ENCODE measurements at regions not wholly inside any gene's neighbourhood (a gene's known extent, or its start where the extent isn't known, plus 50 kb on each side); places are given as distances from the start of the nearest gene placed in this dataset.
A peak's percentile ranks its signal among the peaks of the same experiment; 100 is the strongest.

DNA sequence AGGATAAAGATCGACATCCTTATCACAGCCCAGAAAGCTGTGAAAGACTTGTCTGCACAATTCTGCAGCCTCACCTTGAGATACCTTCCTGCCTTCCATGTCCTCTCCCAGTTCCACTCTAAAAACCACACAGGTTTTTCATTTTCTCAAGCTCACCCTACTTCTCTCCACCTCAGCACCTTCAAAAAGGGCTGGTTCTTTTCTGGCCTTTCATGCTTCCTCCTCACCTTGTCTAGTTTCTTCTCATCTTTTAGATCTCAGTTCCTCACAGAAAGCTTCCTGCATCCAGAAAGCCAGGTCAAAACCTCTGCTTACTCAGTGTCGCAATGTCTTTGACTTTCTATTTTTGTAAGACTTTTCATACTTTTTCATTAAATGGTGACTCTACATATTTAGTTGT lies 140.2 kb upstream of the STT3B start:
- H2AK5ac ChIP-seq (ENCODE audit: low read length) = no peak overlapping the region
- no peak overlapping the region for H2BK120ac ChIP-seq (ENCODE audit: low read depth, low read length)
- H3K23ac ChIP-seq (ENCODE audit: low read length) = no peak overlapping the region
- no peaks in the 10 kb centered on the region for H3K27me3 ChIP-seq (ENCODE audit: insufficient read depth, low read length, poor library complexity)
- no peak overlapping the region for H4K5ac ChIP-seq (ENCODE audit: low read length)
- H3K4ac ChIP-seq (ENCODE audit: low read depth, low read length) = no peak overlapping the region
- no peak for DNase-seq
- no peak overlapping the region for H4K8ac ChIP-seq (ENCODE audit: low read depth, low read length)
- H3K56ac ChIP-seq (ENCODE audit: low read length) = no peak overlapping the region
- no peaks in the 10 kb centered on the region for H3K79me2 ChIP-seq (ENCODE audit: control insufficient read depth, insufficient read depth, low read length)
- H3K4me1 ChIP-seq (ENCODE audit: control insufficient read depth, low read depth, low read length) = peaks cover 6% of the 10 kb centered on the region
- no peak overlapping the region for H3K9ac ChIP-seq (ENCODE audit: low read length)
- H3K36me3 ChIP-seq (ENCODE audit: control insufficient read depth, insufficient read depth, low read length) = no peaks in the 10 kb centered on the region
- H2BK5ac ChIP-seq (ENCODE audit: low read length) = no peak overlapping the region
- H3K4me2 ChIP-seq (ENCODE audit: low read length) = no peak overlapping the region
- no peak overlapping the region for H2BK15ac ChIP-seq (replicated peaks; ENCODE audit: low read depth)
- no peak overlapping the region for H3K18ac ChIP-seq (ENCODE audit: low read length)
- WGBS (ENCODE audit: extremely low coverage, insufficient coverage, low lambda C conversion rate) = no CpG with 5 or more reads among the region's 2 CpGs
- H3K79me1 ChIP-seq (ENCODE audit: low read length) = no peaks in the 10 kb centered on the region
- no peak overlapping the region for H3K27ac ChIP-seq (ENCODE audit: low read depth, low read length)
- no peak overlapping the region for H3K4me3 ChIP-seq (ENCODE audit: low read length)

DNA sequence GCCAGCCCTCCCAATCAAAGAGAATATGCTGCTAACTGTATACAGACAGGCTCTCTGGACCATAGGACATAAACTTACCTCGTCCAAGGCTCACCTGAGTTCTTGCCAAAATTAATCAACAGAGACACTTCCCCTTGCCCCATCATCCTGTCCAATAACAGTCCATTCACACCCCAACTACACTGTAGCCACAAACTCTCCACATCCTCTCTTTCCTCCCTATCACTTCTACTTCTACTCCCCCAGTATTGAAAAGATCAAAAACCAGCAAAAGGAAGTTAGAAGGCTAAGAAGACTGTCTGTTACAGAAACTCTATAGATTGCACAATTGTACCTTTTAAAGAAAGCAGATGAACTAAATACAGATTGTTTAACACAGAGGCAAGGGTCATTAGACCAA lies 133.5 kb upstream of the STT3B start:
- no CpG with 5 or more reads among the region's 1 CpG for WGBS (ENCODE audit: extremely low coverage, insufficient coverage, low lambda C conversion rate)
- no peaks in the 10 kb centered on the region for H3K27me3 ChIP-seq (ENCODE audit: insufficient read depth, low read length, poor library complexity)

DNA sequence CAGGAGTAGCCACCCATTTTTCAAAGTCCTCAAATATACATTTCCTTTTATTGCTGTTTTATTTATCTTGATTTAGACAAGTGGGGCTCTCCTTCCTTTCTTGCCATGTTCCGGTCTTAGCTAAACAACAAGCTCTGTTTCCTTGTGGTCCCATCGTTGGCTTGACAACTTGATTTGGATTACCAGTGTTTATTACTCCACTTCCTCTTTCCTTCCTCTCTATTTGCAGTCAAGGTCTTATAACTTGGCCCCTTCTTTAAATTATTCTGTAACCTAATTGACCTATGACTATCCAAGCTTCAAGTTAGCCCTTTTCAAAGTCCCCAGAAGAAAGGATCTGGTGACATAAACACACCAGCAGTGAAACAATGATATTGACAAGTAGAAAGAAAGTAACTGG lies 130.6 kb upstream of the STT3B start:
- H3K23ac ChIP-seq (ENCODE audit: low read length) = no peak overlapping the region
- H3K79me2 ChIP-seq (ENCODE audit: control insufficient read depth, insufficient read depth, low read length) = no peaks in the 10 kb centered on the region
- no peaks in the 10 kb centered on the region for H3K36me3 ChIP-seq (ENCODE audit: control insufficient read depth, insufficient read depth, low read length)
- H3K4ac ChIP-seq (ENCODE audit: low read depth, low read length) = no peak overlapping the region
- no peak overlapping the region for H2BK15ac ChIP-seq (replicated peaks; ENCODE audit: low read depth)
- no peaks in the 10 kb centered on the region for H3K27me3 ChIP-seq (ENCODE audit: insufficient read depth, low read length, poor library complexity)
- H3K27ac ChIP-seq (ENCODE audit: low read depth, low read length) = no peak overlapping the region
- H3K79me1 ChIP-seq (ENCODE audit: low read length) = no peaks in the 10 kb centered on the region
- H3K9ac ChIP-seq (ENCODE audit: low read length) = no peak overlapping the region
- no peak overlapping the region for H4K8ac ChIP-seq (ENCODE audit: low read depth, low read length)
- H2AK5ac ChIP-seq (ENCODE audit: low read length) = no peak overlapping the region
- H3K4me3 ChIP-seq (ENCODE audit: low read length) = no peak overlapping the region
- no peak overlapping the region for H3K18ac ChIP-seq (ENCODE audit: low read length)
- H3K56ac ChIP-seq (ENCODE audit: low read length) = no peak overlapping the region
- no peaks in the 10 kb centered on the region for H3K4me1 ChIP-seq (ENCODE audit: control insufficient read depth, low read depth, low read length)
- H3K4me2 ChIP-seq (ENCODE audit: low read length) = no peak overlapping the region
- no peak overlapping the region for H4K5ac ChIP-seq (ENCODE audit: low read length)
- no peak overlapping the region for H2BK120ac ChIP-seq (ENCODE audit: low read depth, low read length)
- no CpG with 5 or more reads among the region's 2 CpGs for WGBS (ENCODE audit: extremely low coverage, insufficient coverage, low lambda C conversion rate)
- no peak for DNase-seq
- H2BK5ac ChIP-seq (ENCODE audit: low read length) = no peak overlapping the region

More for the DNA sequence above, 133.5 kb upstream of the STT3B start:
- H3K4me2 ChIP-seq (ENCODE audit: low read length) = no peak overlapping the region
- no peak overlapping the region for H2BK5ac ChIP-seq (ENCODE audit: low read length)
- no peak overlapping the region for H2AK5ac ChIP-seq (ENCODE audit: low read length)
- no peaks in the 10 kb centered on the region for H3K79me2 ChIP-seq (ENCODE audit: control insufficient read depth, insufficient read depth, low read length)
- H3K4ac ChIP-seq (ENCODE audit: low read depth, low read length) = no peak overlapping the region
- no peak overlapping the region for H3K4me3 ChIP-seq (ENCODE audit: low read length)
- no peaks in the 10 kb centered on the region for H3K4me1 ChIP-seq (ENCODE audit: control insufficient read depth, low read depth, low read length)
- no peak overlapping the region for H3K27ac ChIP-seq (ENCODE audit: low read depth, low read length)
- DNase-seq = no peak
- no peak overlapping the region for H3K56ac ChIP-seq (ENCODE audit: low read length)
- H2BK120ac ChIP-seq (ENCODE audit: low read depth, low read length) = no peak overlapping the region
- no peak overlapping the region for H4K5ac ChIP-seq (ENCODE audit: low read length)
- no peaks in the 10 kb centered on the region for H3K79me1 ChIP-seq (ENCODE audit: low read length)
- H4K8ac ChIP-seq (ENCODE audit: low read depth, low read length) = no peak overlapping the region
- no peaks in the 10 kb centered on the region for H3K36me3 ChIP-seq (ENCODE audit: control insufficient read depth, insufficient read depth, low read length)
- H3K9ac ChIP-seq (ENCODE audit: low read length) = no peak overlapping the region
- no peak overlapping the region for H3K18ac ChIP-seq (ENCODE audit: low read length)
- no peak overlapping the region for H2BK15ac ChIP-seq (replicated peaks; ENCODE audit: low read depth)
- no peak overlapping the region for H3K23ac ChIP-seq (ENCODE audit: low read length)

DNA sequence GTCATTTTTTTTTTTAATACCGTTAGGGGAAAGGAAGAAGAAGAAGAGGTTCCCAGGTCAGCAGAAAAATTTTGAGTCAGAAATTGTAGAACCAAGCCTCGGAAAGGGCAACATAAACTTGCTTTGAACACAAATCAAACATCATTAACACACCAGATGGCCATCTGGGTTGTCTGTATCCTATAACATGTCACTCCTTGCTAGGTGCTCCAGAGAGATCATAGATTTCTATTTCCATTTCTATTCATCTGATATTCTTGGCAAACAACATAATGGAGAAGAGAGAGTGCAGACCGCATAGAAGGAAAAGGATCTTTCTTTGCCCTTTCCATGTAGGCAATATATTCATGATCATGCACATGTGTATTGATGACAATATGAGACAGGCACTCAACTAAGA lies 129.5 kb upstream of the STT3B start:
- no peak overlapping the region for H3K27ac ChIP-seq (ENCODE audit: low read depth, low read length)
- no peak overlapping the region for H3K4me3 ChIP-seq (ENCODE audit: low read length)
- H4K5ac ChIP-seq (ENCODE audit: low read length) = no peak overlapping the region
- no peaks in the 10 kb centered on the region for H3K27me3 ChIP-seq (ENCODE audit: insufficient read depth, low read length, poor library complexity)
- H3K9ac ChIP-seq (ENCODE audit: low read length) = no peak overlapping the region
- H2AK5ac ChIP-seq (ENCODE audit: low read length) = no peak overlapping the region
- no peaks in the 10 kb centered on the region for H3K79me2 ChIP-seq (ENCODE audit: control insufficient read depth, insufficient read depth, low read length)
- no peak overlapping the region for H3K4me2 ChIP-seq (ENCODE audit: low read length)
- H2BK5ac ChIP-seq (ENCODE audit: low read length) = no peak overlapping the region
- no peak overlapping the region for H4K8ac ChIP-seq (ENCODE audit: low read depth, low read length)
- no peak overlapping the region for H3K18ac ChIP-seq (ENCODE audit: low read length)
- WGBS (ENCODE audit: extremely low coverage, insufficient coverage, low lambda C conversion rate) = no CpG with 5 or more reads among the region's 3 CpGs
- H2BK120ac ChIP-seq (ENCODE audit: low read depth, low read length) = no peak overlapping the region
- H2BK15ac ChIP-seq (replicated peaks; ENCODE audit: low read depth) = no peak overlapping the region
- no peak overlapping the region for H3K23ac ChIP-seq (ENCODE audit: low read length)
- H3K36me3 ChIP-seq (ENCODE audit: control insufficient read depth, insufficient read depth, low read length) = no peaks in the 10 kb centered on the region
- H3K79me1 ChIP-seq (ENCODE audit: low read length) = no peaks in the 10 kb centered on the region
- no peak overlapping the region for H3K4ac ChIP-seq (ENCODE audit: low read depth, low read length)
- DNase-seq = no peak
- no peak overlapping the region for H3K56ac ChIP-seq (ENCODE audit: low read length)
- no peaks in the 10 kb centered on the region for H3K4me1 ChIP-seq (ENCODE audit: control insufficient read depth, low read depth, low read length)

DNA sequence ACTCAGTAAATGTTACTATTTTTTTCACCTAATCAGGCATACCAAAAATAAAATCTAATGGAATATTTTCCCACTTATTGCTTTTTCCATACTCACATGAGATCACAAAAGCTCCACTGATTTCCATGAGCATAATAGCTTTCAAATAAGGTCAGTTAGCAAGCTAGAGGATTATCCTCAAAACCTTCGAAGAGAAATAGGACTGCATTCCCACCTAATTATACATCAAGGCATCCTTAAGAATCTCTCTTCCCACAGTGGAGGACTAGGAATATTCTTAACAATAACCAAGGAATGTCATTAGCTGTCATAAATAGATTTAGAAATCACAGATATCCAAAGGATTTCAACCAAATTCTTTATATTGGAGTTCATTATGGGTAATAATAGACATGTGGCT lies 127.9 kb upstream of the STT3B start:
- H3K4me1 ChIP-seq (ENCODE audit: control insufficient read depth, low read depth, low read length) = no peaks in the 10 kb centered on the region
- no peak overlapping the region for H4K5ac ChIP-seq (ENCODE audit: low read length)
- H3K18ac ChIP-seq (ENCODE audit: low read length) = no peak overlapping the region
- no CpG with 5 or more reads among the region's 1 CpG for WGBS (ENCODE audit: extremely low coverage, insufficient coverage, low lambda C conversion rate)
- no peak overlapping the region for H3K9ac ChIP-seq (ENCODE audit: low read length)
- H3K4me2 ChIP-seq (ENCODE audit: low read length) = no peak overlapping the region
- H4K8ac ChIP-seq (ENCODE audit: low read depth, low read length) = no peak overlapping the region
- DNase-seq = no peak
- no peaks in the 10 kb centered on the region for H3K27me3 ChIP-seq (ENCODE audit: insufficient read depth, low read length, poor library complexity)
- H3K23ac ChIP-seq (ENCODE audit: low read length) = no peak overlapping the region
- no peak overlapping the region for H2BK15ac ChIP-seq (replicated peaks; ENCODE audit: low read depth)
- no peaks in the 10 kb centered on the region for H3K79me2 ChIP-seq (ENCODE audit: control insufficient read depth, insufficient read depth, low read length)
- H3K27ac ChIP-seq (ENCODE audit: low read depth, low read length) = no peak overlapping the region
- H3K56ac ChIP-seq (ENCODE audit: low read length) = no peak overlapping the region
- H3K36me3 ChIP-seq (ENCODE audit: control insufficient read depth, insufficient read depth, low read length) = no peaks in the 10 kb centered on the region
- H3K4ac ChIP-seq (ENCODE audit: low read depth, low read length) = no peak overlapping the region
- no peak overlapping the region for H3K4me3 ChIP-seq (ENCODE audit: low read length)
- H3K79me1 ChIP-seq (ENCODE audit: low read length) = no peaks in the 10 kb centered on the region
- no peak overlapping the region for H2BK5ac ChIP-seq (ENCODE audit: low read length)
- no peak overlapping the region for H2AK5ac ChIP-seq (ENCODE audit: low read length)
- H2BK120ac ChIP-seq (ENCODE audit: low read depth, low read length) = no peak overlapping the region

DNA sequence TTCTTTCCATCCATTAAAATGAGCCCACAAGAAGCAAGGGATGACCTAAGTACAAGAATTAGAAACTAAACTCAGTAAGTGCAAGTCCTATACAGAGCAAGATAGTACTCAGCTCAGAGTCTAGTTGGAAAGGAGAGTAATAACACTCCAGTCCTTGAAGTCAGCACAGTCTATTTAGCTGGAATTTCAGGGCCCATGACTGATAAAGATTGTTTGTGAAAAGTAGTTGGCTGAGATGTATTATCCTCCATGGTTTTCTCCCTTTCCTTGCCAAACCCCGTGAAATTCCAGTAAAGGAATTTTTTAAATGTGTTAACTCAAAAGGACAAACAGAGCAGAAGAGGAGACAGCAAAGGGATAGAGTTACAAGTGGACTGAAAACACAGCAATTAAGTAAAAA lies 127.2 kb upstream of the STT3B start:
- H3K18ac ChIP-seq (ENCODE audit: low read length) = no peak overlapping the region
- no peak overlapping the region for H3K9ac ChIP-seq (ENCODE audit: low read length)
- H3K4me1 ChIP-seq (ENCODE audit: control insufficient read depth, low read depth, low read length) = no peaks in the 10 kb centered on the region
- WGBS (ENCODE audit: extremely low coverage, insufficient coverage, low lambda C conversion rate) = no CpG with 5 or more reads among the region's 1 CpG
- H2BK15ac ChIP-seq (replicated peaks; ENCODE audit: low read depth) = no peak overlapping the region
- H4K5ac ChIP-seq (ENCODE audit: low read length) = no peak overlapping the region
- no peak overlapping the region for H3K4ac ChIP-seq (ENCODE audit: low read depth, low read length)
- H3K23ac ChIP-seq (ENCODE audit: low read length) = no peak overlapping the region
- no peaks in the 10 kb centered on the region for H3K27me3 ChIP-seq (ENCODE audit: insufficient read depth, low read length, poor library complexity)
- H3K4me2 ChIP-seq (ENCODE audit: low read length) = no peak overlapping the region
- H4K8ac ChIP-seq (ENCODE audit: low read depth, low read length) = no peak overlapping the region
- no peaks in the 10 kb centered on the region for H3K79me1 ChIP-seq (ENCODE audit: low read length)
- peak; percentile 44 for DNase-seq
- H2BK120ac ChIP-seq (ENCODE audit: low read depth, low read length) = no peak overlapping the region
- H2AK5ac ChIP-seq (ENCODE audit: low read length) = no peak overlapping the region
- H3K27ac ChIP-seq (ENCODE audit: low read depth, low read length) = no peak overlapping the region
- H3K4me3 ChIP-seq (ENCODE audit: low read length) = no peak overlapping the region
- H3K36me3 ChIP-seq (ENCODE audit: control insufficient read depth, insufficient read depth, low read length) = no peaks in the 10 kb centered on the region
- no peaks in the 10 kb centered on the region for H3K79me2 ChIP-seq (ENCODE audit: control insufficient read depth, insufficient read depth, low read length)
- H3K56ac ChIP-seq (ENCODE audit: low read length) = no peak overlapping the region
- no peak overlapping the region for H2BK5ac ChIP-seq (ENCODE audit: low read length)
